Epithelial cell of proximal tubule (primary cell): ENCODE measurements at regions not wholly inside any gene's neighbourhood (a gene's known extent, or its start where the extent isn't known, plus 50 kb on each side); places are given as distances from the start of the nearest gene placed in this dataset.

ENCODE experiments used
- DNase-seq: peaks from one replicate; pipeline ENCODE4 v3.0.0-alpha.2; 2011; ENCODE audit warnings: low read depth
- H3K4me3 ChIP-seq: 2 replicates; pipeline ENCODE4 v1.5.1; 2011; ENCODE audit warnings: low read depth, mild to moderate bottlenecking, low read length
- CTCF ChIP-seq: conservative IDR thresholded peaks from 2 replicates; pipeline ENCODE4 v1.5.1; 2012; ENCODE audit warnings: low read depth, mild to moderate bottlenecking, low read length

GRCh38 chr10:120394446-120394845 lies 62.6 kb upstream of the PLPP4 start:
- H3K4me3 ChIP-seq, result no peak overlapping the region
- no peak for TF ChIP-seq CTCF
- DNase-seq, result peak; percentile 88

- no peak overlapping the region for H3K4me3 ChIP-seq
Measured at GRCh38 chr10:120396228-120396627, 60.8 kb upstream of the PLPP4 start.

GRCh38 chr10:120398180-120398579 lies 58.8 kb upstream of the PLPP4 start:
- no peak overlapping the region for H3K4me3 ChIP-seq
- TF ChIP-seq CTCF, result no peak
- DNase-seq, result no peak

More at GRCh38 chr10:120396228-120396627, 60.8 kb upstream of the PLPP4 start:
- no peak for TF ChIP-seq CTCF
- DNase-seq, result no peak

- no peak for TF ChIP-seq CTCF
- DNase-seq, result no peak
- no peak overlapping the region for H3K4me3 ChIP-seq
Measured at GRCh38 chr10:120400601-120401000, 56.4 kb upstream of the PLPP4 start.

- DNase-seq, result no peak
Measured at GRCh38 chr10:120402147-120402766, 54.8 kb upstream of the PLPP4 start.

GRCh38 chr10:120403109-120403508 lies 53.9 kb upstream of the PLPP4 start:
- TF ChIP-seq CTCF, result no peak
- no peak for DNase-seq
- H3K4me3 ChIP-seq, result no peak overlapping the region

More at GRCh38 chr10:120402147-120402766, 54.8 kb upstream of the PLPP4 start:
- no peak overlapping the region for H3K4me3 ChIP-seq
- TF ChIP-seq CTCF, result no peak

- DNase-seq, result no peak
- H3K4me3 ChIP-seq, result no peak overlapping the region
- TF ChIP-seq CTCF, result no peak
Measured at GRCh38 chr10:120406376-120406775, 50.7 kb upstream of the PLPP4 start.
